C1 segment of cervical spinal cord (tissue), 14 donors: ENCODE measurements at regions not wholly inside any gene's neighbourhood (a gene's known extent, or its start where the extent isn't known, plus 50 kb on each side); places are given as distances from the start of the nearest gene placed in this dataset.
A peak's percentile ranks its signal among the peaks of the same experiment; 100 is the strongest.

Experiments used
- DNase-seq, 14 donors: peaks; one replicate each; lab custom pipeline; 2025; lab: John Stamatoyannopoulos, UW

GRCh38 chr2:153196378-153197058 is 282.0 kb downstream of the RPRM start:
- no peak for DNase-seq

- no peak for DNase-seq
Measured at GRCh38 chr2:153195342-153195741, 283.2 kb downstream of the RPRM start.

- DNase-seq: no peak
Measured at GRCh38 chr2:153189091-153189888, 289.3 kb downstream of the RPRM start.

GRCh38 chr2:153179808-153180207 is 298.8 kb downstream of the RPRM start:
- no peak for DNase-seq

- DNase-seq: no peak
Measured at GRCh38 chr2:153169609-153170008, 309.0 kb downstream of the RPRM start.

- no peak for DNase-seq
Measured at GRCh38 chr2:153165021-153165420, 313.5 kb downstream of the RPRM start.

- DNase-seq: peak in 1 of 14 donors; percentile 1
Measured at GRCh38 chr2:153163055-153163454, 315.5 kb downstream of the RPRM start.

- no peak for DNase-seq
Measured at GRCh38 chr2:153156743-153157142, 321.8 kb downstream of the RPRM start.

- DNase-seq: no peak
Measured at GRCh38 chr2:153152036-153152435, 326.5 kb downstream of the RPRM start.

GRCh38 chr2:153145470-153145978 is 333.0 kb downstream of the RPRM start:
- peak in 1 of 14 donors; percentile 10 for DNase-seq

GRCh38 chr2:153143540-153143939 is 335.0 kb downstream of the RPRM start:
- DNase-seq: no peak

- DNase-seq: no peak
Measured at GRCh38 chr2:153140498-153140897, 338.1 kb downstream of the RPRM start.

GRCh38 chr2:153138651-153139375 is 339.7 kb downstream of the RPRM start:
- DNase-seq: no peak

- DNase-seq: no peak
Measured at GRCh38 chr2:153136216-153136615, 342.3 kb downstream of the RPRM start.

- no peak for DNase-seq
Measured at GRCh38 chr2:153134725-153135124, 343.8 kb downstream of the RPRM start.

GRCh38 chr2:153133716-153134115 is 344.8 kb downstream of the RPRM start:
- DNase-seq: no peak

GRCh38 chr2:153132418-153132817 is 346.1 kb downstream of the RPRM start:
- no peak for DNase-seq

GRCh38 chr2:153115141-153115540 is 363.4 kb downstream of the RPRM start:
- no peak for DNase-seq

- DNase-seq: no peak
Measured at GRCh38 chr2:153110486-153110885, 368.1 kb downstream of the RPRM start.

- no peak for DNase-seq
Measured at GRCh38 chr2:153109793-153110192, 368.8 kb downstream of the RPRM start.

- DNase-seq: no peak
Measured at GRCh38 chr2:153106802-153107477, 371.6 kb downstream of the RPRM start.
